Left ventricle myocardium inferior (tissue), 1 donor: ENCODE measurements at regions not wholly inside any gene's neighbourhood (a gene's known extent, or its start where the extent isn't known, plus 50 kb on each side); places are given as distances from the start of the nearest gene placed in this dataset.
"Not testable (repeated sequence)": the region's sequence is repeated elsewhere in the genome, so short reads cannot be mapped to it uniquely, and the experiment has no call there.

ENCODE experiments used
- DNase-seq: peaks from one replicate; pipeline ENCODE4 v3.0.0-alpha.2; 2020
- H3K27ac ChIP-seq: fragments of 200-600 bp; replicated peaks from 2 replicates; pipeline ENCODE4 v1.8.0; 2021
- H3K27me3 ChIP-seq: fragments of 200-600 bp; 2 replicates; pipeline ENCODE4 v1.8.0; 2021; ENCODE audit warnings: low read depth
- H3K36me3 ChIP-seq: fragments of 200-600 bp; 2 replicates; pipeline ENCODE4 v1.8.0; 2021
- H3K4me1 ChIP-seq: fragments of 200-600 bp; 2 replicates; pipeline ENCODE4 v1.8.0; 2021
- H3K4me3 ChIP-seq: fragments of 200-600 bp; 2 replicates; pipeline ENCODE4 v1.8.0; 2021; ENCODE audit warnings: mild to moderate bottlenecking, moderate library complexity
- H3K9me3 ChIP-seq: fragments of 200-600 bp; replicated peaks from 2 replicates; pipeline ENCODE4 v1.8.0; 2021
- intact Hi-C: fragments of 100-400 bp; cut with micrococcal nuclease; formaldehyde crosslinking; loops from one replicate; pipeline ENCODE4 v1.11.0; 2022
- TF ChIP-seq, protein P1 (sequence below): fragments of 200-600 bp; IDR thresholded peaks from 2 replicates; pipeline ENCODE4 v1.8.0; 2021; ENCODE audit warnings: antibody characterized with exemption, mild to moderate bottlenecking, borderline replicate concordance
- donor health status: DM: no; HTN: yes; CAD: no; lungs with severe emphysema.

DNA sequence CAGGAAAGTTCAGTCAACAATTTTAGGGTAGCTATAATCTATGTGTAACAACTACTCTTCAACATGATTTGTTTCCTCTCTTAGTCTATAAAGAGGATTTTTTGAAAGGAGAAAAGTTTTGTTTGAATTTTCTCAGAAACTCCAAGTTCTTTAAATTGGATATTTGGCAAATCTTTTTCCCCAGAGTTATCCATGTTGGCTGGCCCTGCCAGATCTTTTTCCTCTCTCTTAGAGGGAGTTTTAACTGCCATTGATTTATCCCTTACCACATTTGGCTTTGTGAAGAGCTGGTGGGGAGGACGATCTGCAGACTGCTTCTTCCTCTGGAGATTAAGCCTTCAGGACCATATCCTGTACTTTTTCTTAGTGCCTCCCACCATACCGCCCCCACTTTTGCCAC is 64.9 kb upstream of the ROPN1 start:
- Histone ChIP-seq H3K4me1 (peaks cover 44% of the 10 kb centered on the region), H3K36me3 (no peaks in the 10 kb centered on the region), H3K9me3 (no peaks in the 10 kb centered on the region), H3K4me3 (no peak overlapping the region), H3K27ac (peak overlapping the region; percentile 23), H3K27me3 (no peaks in the 10 kb centered on the region)
- no peak for DNase-seq
- intact Hi-C loops, result no loop called here
- TF ChIP-seq, protein P1, sequence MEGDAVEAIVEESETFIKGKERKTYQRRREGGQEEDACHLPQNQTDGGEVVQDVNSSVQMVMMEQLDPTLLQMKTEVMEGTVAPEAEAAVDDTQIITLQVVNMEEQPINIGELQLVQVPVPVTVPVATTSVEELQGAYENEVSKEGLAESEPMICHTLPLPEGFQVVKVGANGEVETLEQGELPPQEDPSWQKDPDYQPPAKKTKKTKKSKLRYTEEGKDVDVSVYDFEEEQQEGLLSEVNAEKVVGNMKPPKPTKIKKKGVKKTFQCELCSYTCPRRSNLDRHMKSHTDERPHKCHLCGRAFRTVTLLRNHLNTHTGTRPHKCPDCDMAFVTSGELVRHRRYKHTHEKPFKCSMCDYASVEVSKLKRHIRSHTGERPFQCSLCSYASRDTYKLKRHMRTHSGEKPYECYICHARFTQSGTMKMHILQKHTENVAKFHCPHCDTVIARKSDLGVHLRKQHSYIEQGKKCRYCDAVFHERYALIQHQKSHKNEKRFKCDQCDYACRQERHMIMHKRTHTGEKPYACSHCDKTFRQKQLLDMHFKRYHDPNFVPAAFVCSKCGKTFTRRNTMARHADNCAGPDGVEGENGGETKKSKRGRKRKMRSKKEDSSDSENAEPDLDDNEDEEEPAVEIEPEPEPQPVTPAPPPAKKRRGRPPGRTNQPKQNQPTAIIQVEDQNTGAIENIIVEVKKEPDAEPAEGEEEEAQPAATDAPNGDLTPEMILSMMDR, result no peak

DNA sequence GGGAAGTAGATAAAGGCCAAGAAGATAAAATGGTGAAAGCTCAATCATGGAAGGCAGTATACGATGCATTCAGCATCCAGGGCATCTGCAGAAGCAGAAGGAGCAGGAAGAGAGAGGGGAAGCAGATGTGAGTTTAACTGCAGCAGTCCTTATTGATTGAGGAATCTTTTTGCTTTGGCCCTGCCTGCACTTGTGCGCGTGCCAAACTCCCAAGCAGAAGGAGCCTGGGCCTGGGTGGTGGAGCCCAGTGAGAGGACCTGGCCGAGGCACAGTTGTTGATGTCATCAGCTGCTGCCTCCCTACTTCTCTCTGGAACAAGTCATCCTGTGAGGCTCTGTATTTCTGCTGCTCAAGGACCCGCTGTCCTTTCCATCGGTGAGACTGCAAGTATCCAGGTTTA is 65.5 kb upstream of the ROPN1 start:
- TF ChIP-seq, protein P1, result no peak
- intact Hi-C loops, result no loop called here
- Histone ChIP-seq H3K4me1 (peaks cover 49% of the 10 kb centered on the region), H3K36me3 (no peaks in the 10 kb centered on the region), H3K4me3 (no peak overlapping the region), H3K9me3 (no peaks in the 10 kb centered on the region), H3K27me3 (no peaks in the 10 kb centered on the region), H3K27ac (peak overlapping the region; percentile 23)
- peak; percentile 44 for DNase-seq

DNA sequence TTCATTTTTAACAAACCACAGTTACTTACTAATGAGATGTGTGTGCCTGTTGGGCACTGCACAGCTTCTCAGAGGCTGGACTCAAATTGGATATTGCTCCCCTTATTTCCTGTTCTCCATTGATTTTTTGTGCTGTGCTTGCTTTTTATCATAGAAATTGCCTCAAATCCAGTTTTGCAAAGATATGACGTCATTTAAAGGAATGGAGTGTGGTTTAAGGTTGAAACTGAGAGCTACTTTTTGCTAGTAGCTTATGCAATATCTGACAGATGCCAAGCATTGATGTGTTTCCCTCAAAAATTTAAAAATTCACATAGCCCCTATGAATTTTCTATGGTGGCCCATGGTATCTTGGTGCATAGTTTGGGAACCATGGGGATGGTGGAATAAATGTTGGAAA is 67.7 kb upstream of the ROPN1 start:
- no peak for DNase-seq
- Histone ChIP-seq H3K9me3 (no peaks in the 10 kb centered on the region), H3K27ac (no peak overlapping the region), H3K4me3 (no peak overlapping the region), H3K4me1 (peaks cover 71% of the 10 kb centered on the region), H3K27me3 (no peaks in the 10 kb centered on the region), H3K36me3 (no peaks in the 10 kb centered on the region)
- TF ChIP-seq, protein P1, result no peak
- intact Hi-C loops, result no loop called here

DNA sequence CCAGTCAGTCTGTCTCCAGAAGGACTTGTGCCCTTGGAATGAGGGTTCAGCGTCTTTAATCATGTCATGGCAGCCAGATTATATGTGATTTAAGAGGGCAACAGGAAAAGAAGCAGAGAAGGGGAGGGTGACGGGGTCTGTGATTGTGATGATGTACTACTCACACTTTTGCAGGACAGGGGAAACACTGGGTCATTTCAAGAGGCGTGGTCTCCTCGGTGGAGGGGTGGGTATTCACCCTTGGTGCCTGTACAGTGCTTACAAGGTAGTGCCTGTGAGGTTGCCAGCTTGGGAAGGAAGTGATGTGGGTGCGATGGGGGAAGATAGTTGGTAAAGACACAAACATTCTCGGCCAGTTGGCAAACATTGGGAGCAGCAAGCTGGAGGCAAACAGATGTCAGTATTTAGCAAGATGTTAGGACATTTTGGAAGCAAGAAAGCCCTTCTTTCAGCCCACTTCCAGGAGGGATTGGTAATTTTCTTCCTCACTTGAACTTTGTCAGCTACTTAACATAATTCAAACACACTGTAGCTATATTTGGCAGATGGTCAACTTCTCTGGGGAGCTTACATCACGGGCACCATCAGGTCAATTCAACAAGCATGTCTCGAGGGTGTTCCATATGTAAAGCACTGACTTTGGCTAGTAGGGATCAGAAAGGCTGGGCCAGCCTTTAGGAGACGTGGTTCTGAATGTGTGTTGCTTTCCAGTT is 71.4 kb upstream of the ROPN1 start:
- Histone ChIP-seq H3K4me3 (no peak overlapping the region), H3K27me3 (no peaks in the 10 kb centered on the region), H3K27ac (peak overlapping the region; percentile 21), H3K9me3 (no peaks in the 10 kb centered on the region), H3K36me3 (no peaks in the 10 kb centered on the region), H3K4me1 (peaks cover 57% of the 10 kb centered on the region)
- intact Hi-C loops, result no loop called here
- no peak for DNase-seq
- TF ChIP-seq, protein P1, result no peak

DNA sequence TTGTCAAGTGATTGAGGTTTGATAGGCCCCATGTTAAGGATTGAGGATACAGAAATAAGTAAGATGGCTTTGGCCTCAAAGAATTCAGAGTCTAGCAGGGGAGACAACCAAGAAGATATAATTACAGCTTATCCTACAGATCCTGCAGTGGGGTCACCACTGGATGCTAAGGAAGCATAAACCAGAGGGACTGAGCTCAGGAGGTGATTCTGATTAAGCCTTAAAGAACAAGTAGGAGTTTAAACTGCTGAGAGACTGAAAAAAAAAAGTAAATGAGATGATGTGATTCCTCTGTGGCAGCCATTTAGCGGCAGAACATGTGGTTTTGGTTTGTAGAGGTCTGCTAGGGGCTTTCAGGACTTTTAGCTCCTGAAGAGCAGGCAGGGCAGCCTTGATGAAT is 72.1 kb upstream of the ROPN1 start:
- peak overlapping the region; percentile 21 for H3K27ac ChIP-seq
- no peaks in the 10 kb centered on the region for H3K9me3 ChIP-seq
- H3K4me3 ChIP-seq, result no peak overlapping the region
- no peaks in the 10 kb centered on the region for H3K27me3 ChIP-seq
- TF ChIP-seq, protein P1, result no peak
- H3K36me3 ChIP-seq, result no peaks in the 10 kb centered on the region
- peaks cover 62% of the 10 kb centered on the region for H3K4me1 ChIP-seq
- no peak for DNase-seq
- intact Hi-C loops, result no loop called here

DNA sequence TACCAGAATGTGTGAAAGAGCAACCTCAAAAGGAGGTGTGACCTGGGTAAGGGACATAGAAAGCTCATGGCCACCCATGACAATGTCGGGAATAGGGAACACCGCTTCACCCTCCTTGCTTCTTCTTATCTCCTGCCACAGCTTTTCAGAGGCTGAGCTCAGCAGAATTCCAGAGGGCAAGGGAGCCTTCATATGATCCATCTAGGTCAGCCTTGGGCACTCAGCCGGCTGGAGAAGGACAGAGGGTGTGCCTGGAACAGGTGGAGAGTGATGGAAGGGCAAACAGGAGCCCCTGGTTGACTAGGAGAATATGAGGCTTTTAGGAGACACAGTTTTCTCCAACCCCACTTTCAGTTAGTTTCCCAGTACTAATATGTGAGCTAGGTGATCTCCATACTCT is 74.6 kb upstream of the ROPN1 start:
- DNase-seq, intact Hi-C loops: not testable (repeated sequence)
- peaks cover 62% of the 10 kb centered on the region for H3K4me1 ChIP-seq

DNA sequence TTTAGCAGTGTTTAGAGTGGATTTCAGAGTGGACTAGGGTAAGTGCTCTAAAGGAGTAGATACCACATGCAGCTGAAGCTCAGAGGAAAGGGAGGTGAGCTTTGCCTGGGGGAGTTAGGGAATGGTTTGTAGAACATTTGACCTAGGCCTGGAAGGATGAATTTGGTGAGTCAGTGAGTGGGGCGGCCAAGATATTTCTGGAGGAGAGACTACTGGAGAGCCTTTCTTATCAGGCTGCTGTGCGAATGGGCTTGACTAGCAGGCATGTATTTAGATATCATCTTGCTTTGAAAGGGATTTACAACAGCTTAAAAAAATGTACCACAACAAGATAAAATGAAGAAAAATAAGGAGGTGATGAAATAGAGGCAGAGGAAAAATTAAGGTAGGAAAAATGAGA is 77.8 kb upstream of the ROPN1 start:
- H3K9me3 ChIP-seq, H3K4me3 ChIP-seq, H3K36me3 ChIP-seq, H3K27me3 ChIP-seq, intact Hi-C loops: not testable (repeated sequence)
- Histone ChIP-seq H3K4me1 (peaks cover 37% of the 10 kb centered on the region), H3K27ac (peak overlapping the region; percentile 62)
- DNase-seq, result peak; percentile 17

More for the DNA sequence above, 74.6 kb upstream of the ROPN1 start:
- not testable (repeated sequence) for H3K27ac ChIP-seq, H3K4me3 ChIP-seq, H3K27me3 ChIP-seq, H3K9me3 ChIP-seq, H3K36me3 ChIP-seq

DNA sequence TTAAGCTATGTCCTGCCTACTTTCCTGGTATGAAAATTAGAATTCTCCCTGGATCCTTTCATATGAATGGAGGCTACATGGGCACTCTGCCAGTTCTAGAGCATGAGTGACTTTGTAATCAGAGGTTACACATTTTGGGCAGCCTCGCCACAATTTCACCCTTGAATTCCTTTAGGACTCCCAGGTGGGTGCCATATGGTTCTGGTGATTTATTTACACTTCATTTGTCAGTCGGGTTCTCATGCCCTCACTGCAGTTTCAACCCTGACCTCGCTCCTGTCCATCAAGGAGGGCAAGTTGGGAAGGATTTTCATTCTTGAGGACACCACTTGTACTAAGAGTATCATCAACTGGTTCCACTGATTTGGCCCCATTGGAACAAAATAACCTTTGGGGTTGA is 83.2 kb upstream of the ROPN1 start:
- not testable (repeated sequence) for H3K27me3 ChIP-seq, DNase-seq, H3K9me3 ChIP-seq, H3K4me3 ChIP-seq, H3K36me3 ChIP-seq, H3K27ac ChIP-seq
- peaks cover 42% of the 10 kb centered on the region for H3K4me1 ChIP-seq
- intact Hi-C loops, result loop anchor here (5.0 kb wide), 1 partner anchor 58 kb away; no protein-coding TSS in a partner anchor
